GM18502 (cell line): ENCODE measurements at regions not wholly inside any gene's neighbourhood (a gene's known extent, or its start where the extent isn't known, plus 50 kb on each side); places are given as distances from the start of the nearest gene placed in this dataset.

Source experiments
- ATAC-seq: cut with Tn5 transposase; IDR thresholded peaks from one replicate; pipeline ENCODE4 v1.9.1; 2021; ENCODE audit warnings: mild to moderate bottlenecking; ENCODE audit not compliant: unreplicated experiment, poor library complexity

- no peak for ATAC-seq
Observed at GRCh38 chr21:27831177-27831576, 864.3 kb upstream of the ADAMTS5 start.

DNA sequence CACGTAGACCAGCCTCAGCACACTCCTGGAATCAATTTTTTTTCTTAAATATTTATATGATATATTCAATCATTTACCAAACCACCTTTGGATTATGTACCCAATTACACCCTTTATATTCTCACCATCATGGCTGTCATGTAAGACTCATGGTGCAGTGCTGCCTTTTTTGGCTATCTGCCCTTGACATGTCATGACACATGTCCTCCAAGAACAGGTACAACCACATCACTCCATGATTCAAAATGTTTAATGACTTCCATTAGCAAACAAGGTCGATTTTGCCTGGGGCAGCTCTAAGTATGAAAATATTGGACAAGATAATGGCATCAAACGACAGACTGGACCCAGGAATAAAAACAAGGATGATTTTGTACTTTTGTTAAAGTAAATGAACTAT, 861.1 kb upstream of the ADAMTS5 start:
- ATAC-seq = no peak

GRCh38 chr21:27825035-27825434, 858.1 kb upstream of the ADAMTS5 start:
- no peak for ATAC-seq

- no peak for ATAC-seq
Observed at GRCh38 chr21:27823652-27824201, 856.8 kb upstream of the ADAMTS5 start.

DNA sequence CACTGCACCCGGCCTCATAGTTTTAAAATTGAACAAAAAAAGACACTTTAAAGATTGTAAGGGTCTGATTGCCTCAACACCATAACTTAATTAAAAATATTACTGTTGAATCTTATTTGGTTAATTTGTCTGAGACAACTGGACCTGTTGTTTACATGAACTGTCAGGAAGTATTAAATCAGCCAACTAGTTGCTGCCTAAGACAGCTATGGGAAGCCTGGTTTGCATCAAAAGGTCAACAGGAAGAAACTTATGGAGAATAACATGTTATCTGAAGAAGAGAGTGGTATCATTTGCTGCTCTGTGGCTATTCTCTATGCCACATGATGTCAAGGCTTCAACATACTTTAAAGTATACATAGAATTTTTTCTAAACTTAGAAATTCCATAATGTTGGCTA, 853.5 kb upstream of the ADAMTS5 start:
- ATAC-seq = no peak

DNA sequence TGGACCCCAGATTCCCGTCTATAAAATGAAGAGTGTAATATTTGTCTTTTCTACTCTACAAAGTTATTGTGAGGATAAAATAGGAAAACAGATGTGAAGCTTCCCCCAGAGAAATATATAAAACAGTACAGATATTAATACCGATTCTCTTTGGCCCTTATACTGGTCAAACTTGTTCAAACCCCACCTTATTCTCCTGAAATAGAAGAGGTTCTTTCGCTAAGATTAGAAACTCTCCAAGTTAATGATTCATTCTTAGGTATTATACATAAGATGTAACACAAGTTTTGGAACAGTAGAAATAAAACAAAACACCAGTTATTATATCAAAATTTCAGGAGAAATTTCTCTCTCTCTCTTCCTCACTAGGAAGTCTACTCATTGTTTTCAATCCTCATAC, 852.4 kb upstream of the ADAMTS5 start:
- ATAC-seq = no peak

- ATAC-seq = no peak
Observed at GRCh38 chr21:27818847-27819246, 852.0 kb upstream of the ADAMTS5 start.

DNA sequence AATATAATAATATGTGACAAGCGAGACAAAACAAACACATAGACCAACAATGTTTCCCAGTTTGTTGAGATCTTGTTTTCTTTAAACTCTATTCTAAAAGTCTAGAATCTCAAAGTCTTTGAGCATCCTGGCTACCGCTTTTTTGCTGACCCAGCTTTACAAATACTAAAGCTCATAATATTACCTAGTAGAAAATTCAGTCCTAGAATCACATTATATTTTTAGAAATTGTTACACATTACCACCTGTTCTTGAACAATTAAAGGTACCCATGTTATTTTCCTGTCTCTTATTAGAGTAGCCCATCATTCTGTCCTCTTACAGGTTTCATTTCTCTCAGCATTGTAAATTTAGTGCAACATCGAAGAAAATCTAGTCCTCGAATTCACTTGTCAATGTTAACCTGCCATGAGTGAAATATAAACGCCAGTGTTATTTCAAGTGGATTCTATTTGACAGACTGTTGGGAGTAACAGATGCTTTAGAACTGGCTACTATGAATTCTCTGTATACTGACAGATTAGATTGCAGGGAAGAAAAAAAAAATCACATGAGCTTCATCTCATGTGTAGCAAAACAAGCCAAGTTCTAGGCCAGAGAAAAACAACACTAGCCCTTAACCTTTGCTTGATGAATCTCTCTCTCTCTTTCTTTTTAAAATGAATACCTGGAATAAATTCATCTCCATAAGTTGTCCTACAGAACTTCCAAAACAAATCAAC, 851.2 kb upstream of the ADAMTS5 start:
- ATAC-seq = no peak

- no peak for ATAC-seq
Observed at GRCh38 chr21:27817074-27817473, 850.2 kb upstream of the ADAMTS5 start.

DNA sequence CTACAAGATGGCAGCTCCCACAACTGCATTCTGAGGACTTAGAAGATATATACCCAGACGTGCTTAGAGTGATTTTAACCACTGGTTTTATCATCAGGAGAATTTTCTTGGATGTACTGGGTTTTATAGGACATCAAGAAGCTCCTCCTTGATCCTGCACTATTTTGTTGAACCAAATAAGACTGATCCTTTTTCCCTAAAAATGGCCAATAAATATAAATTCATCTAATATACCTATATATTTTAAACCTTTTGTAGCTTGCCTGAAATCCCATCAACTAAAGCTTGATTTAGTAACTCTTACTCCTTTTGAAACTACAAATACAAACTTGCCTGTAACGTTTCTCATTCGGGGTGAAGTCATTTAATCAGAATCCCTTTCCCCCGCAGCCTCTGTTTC, 849.4 kb upstream of the ADAMTS5 start:
- no peak for ATAC-seq

DNA sequence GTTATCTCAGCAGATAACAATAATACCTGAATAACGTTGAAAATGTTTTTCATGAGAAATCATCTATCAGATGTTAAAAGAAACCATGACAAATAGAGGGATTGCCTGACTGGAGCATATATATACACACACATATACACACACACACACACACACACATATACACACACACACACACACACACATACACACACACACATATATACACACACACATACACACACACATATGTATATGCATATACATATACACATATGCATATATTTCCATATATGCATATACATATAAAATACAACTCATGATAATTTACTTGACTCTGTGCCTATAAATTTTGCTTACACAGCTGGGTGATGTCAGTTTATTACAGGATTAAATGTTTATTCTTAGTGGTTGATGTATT, 847.3 kb upstream of the ADAMTS5 start:
- ATAC-seq = no peak

DNA sequence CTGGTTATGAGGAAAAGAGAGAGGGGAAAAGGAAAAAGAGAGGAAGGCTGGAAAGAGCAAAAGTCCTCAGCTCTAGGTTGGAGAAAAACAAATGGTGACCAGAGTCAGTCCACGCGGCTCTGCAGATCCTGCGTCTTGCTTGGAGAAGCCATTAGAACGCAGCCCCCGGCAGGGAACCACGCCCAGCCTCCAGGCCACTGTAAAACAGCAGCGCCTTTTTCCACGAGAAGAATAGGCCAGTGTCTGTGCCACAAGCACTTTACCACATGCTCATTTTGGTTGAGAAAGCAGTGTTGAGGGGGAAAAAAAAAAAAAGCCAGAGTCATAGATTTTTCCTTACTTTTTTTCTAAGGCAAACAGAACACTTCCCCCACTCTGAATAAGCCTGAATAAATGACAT, 846.9 kb upstream of the ADAMTS5 start:
- ATAC-seq = no peak

DNA sequence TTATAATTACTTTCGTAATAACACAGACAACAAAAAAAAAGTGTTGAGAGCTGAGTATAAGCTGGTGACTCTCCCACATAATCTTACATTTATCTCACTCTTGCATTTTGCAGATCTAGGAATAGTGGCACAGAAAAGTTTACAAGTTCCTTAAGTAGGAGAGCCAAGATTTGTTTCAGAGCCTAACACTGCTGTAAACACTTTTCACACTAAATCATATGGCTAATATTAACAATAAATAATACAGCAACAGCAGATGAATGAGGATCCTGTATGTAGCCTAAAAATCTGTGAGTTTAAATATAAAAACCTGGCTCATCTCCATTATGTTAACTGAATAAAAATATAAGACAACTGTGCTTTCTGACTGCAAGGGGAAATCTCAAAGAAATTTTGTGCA, 846.5 kb upstream of the ADAMTS5 start:
- ATAC-seq = no peak

DNA sequence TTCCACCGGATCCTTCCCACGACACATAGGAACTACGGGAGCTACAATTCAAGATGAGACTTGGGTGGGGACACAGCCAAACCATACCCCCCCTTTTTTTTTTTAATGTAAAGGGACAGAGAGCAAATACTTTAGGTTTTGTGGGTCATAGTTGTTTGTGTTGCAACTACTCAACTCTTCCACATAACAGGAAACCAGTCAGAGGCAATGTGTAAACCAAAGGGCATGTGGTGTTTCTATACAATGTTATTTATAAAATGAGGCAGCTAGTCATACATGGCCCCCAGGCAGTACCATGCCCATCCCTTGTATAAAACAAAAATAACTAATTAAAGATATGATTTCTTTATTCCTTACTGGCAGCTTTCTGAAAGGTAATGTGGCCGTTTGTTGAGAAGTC, 845.4 kb upstream of the ADAMTS5 start:
- ATAC-seq = no peak

GRCh38 chr21:27808923-27809322, 842.0 kb upstream of the ADAMTS5 start:
- ATAC-seq = no peak

GRCh38 chr21:27807596-27807995, 840.7 kb upstream of the ADAMTS5 start:
- no peak for ATAC-seq

DNA sequence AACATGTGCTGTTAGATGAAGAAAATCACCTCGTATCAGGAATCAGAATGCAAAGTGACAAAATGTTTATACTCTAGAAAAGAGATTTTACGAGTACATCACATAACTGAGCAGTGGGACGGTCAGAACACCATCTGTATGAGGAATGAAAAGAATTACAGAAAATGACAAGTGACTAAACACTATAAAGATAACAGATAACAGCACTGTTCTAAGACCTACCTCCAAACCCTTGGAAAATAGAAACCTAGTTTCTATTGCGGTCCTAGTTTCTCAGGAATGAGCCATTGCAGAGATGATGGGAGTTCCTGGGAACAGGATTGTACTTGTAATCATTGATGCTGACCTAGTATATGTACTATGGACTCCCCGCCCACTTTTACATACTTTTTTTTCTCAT, 839.4 kb upstream of the ADAMTS5 start:
- no peak for ATAC-seq

DNA sequence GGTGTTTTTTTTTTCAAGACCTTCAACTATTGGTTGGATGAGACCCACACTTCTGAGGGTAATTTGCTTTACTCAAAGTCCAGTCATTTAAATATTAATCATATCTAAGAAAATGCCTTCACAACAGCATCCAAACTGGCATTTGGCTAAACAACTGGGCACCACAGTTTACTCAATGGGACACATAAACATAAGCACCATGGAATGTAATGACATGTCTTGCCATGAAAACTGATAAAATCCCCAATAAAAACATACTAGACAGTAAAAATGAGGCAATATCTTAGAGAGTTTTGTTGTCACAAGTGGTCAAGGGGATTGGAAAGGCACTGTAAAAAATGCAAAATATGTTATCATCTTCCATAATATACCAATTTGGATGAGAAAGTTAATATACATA, 838.8 kb upstream of the ADAMTS5 start:
- no peak for ATAC-seq

- ATAC-seq = no peak
Observed at GRCh38 chr21:27804515-27804914, 837.6 kb upstream of the ADAMTS5 start.

- ATAC-seq = no peak
Observed at GRCh38 chr21:27803571-27803970, 836.7 kb upstream of the ADAMTS5 start.

GRCh38 chr21:27802816-27803475, 836.1 kb upstream of the ADAMTS5 start:
- no peak for ATAC-seq

DNA sequence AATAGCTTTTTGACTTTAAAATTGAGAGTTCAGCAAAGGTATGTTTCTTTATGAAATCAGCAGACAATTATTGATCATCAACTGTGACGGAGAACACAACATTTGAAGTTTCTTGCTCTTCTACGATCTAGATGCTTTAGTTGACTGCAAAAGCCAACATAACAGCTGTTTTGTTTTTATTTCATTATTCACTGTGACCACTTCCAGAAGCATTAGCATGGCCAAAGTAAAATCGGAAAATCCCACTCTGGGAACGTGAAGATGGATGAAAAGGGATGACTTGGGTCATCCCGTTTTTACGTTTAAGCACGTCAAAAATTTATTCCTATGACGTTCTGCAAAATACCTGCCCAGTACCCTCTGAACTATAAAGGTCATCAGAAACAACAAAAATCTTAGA, 833.0 kb upstream of the ADAMTS5 start:
- no peak for ATAC-seq
